ENCODE measurements at regions not wholly inside any gene's neighbourhood (a gene's known extent, or its start where the extent isn't known, plus 50 kb on each side); places are given as distances from the start of the nearest gene placed in this dataset.

DNA sequence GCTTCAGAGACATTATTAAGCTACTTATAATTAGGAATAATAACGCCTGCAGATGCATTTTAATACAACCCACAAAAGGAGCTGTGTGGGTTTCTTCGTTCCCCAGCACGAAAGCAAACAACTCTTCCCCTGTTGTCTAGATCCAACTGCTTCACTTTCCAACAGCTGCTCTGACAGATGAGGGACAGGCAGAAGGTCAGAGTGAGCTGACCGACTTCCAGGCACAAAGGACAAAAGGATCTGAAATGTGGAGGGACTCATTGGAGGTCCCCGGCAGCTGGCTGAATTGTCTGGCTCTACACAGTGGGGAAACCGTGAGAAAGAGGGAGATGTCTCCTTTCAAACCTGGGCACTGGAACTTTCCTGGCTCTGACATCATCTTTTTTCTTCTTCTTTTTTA lies 79.1 kb upstream of the ALDH1B1 start:
- intact Hi-C loops (cut with micrococcal nuclease): no loop called here

DNA sequence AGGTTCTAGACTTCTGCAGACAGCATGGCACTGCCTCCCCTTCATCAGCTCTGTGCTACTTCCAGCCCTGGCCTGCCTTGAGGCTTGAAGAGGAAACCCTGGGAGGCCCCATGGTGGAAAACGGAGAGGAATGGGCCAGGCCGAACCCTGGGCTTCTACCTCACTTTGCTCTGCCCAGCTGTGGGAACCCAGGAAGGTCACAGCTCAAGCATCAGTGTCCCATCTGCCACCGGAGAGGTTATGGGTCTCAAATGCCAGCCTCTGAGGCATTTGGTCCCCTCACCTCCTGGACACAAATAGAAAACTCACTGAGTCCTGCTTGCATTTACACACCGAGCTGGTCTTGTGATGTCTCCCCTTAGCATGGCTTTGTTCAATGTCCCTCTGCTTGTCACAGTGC lies 80.1 kb upstream of the ALDH1B1 start:
- intact Hi-C loops (cut with micrococcal nuclease): no loop called here

DNA sequence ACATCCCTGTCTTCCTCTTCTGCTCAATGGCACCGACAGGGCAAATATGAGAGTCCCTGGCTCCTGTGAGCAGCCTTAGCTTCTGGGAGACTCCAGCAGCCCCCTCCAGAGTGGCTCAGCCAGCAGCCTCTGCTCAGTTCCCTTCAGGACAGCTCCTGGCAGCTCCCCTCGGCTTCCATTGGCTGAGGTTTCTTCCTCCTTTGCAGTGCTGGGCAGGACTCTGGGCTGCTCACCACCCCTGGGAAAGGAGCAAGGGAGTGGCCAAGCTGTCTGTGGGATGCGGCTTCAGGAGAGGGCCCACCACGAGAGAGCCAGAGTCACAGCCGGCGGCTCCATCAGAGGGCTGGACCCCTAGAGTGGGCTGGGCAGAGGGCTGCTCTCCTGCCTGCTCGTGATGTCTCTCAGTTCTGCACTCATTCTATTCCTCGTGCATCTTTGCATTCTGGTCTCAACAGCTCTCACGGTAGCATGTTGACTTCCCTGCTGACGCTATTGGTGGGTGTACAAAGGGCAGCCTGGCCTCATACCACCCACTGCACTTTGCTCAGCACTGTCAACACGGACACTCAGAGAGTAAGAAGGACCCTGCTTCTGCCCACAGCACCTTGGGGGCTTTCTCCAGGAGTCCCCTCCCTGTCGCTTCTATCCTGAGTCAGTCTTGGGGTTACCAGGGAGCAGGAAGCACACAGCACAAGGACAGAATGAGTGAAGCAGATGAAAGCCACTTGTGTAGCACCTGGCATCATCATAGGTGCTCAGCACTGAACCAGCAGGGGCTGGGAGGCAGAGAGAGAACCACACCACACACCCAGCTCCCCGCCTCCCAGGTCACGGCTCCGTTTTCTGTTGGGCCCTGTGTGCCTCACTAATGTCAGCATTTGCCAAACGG lies 80.9 kb upstream of the ALDH1B1 start:
- intact Hi-C loops (cut with micrococcal nuclease): no loop called here

DNA sequence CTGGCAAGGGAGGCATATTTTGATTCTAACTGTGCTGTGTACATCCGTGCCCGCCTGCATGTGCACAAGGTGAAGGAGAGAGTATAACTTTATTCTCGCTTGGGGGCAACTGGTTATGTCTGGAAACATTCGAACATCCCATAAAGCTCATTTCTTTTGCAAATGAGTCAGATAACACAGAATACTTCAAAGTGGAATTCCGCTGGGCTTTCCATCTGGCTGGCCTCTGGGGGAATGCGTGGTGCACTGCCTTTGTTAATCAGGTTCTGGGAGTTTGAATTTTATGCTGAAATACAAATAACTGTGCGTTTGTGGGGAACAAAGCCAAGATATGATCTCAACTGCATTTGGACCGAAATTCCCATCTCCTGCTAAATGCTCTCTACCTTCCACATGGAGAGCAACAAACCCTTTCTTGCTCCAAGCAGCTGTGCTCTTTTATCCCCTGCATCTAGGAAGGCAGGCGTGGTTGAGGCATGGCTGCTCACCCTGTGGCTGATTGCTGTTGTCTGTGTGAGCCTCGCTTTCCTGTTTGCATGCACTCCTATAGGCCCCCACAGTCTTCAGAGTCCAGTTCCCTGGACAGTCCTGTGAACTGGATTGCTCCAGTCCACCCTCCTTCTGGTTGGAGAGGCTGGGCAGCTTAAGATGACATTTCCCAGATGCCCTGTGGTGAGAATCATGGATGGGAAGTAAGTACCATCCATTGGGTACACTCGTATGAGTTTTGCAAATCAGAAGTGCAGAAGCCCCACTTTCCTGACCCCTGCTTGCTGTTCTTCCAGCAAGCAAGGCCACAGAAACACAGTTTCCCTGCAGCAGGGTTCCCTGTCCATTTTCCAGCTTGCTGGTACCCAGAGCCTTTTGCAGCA lies 82.9 kb upstream of the ALDH1B1 start:
- intact Hi-C loops (cut with micrococcal nuclease): no loop called here

DNA sequence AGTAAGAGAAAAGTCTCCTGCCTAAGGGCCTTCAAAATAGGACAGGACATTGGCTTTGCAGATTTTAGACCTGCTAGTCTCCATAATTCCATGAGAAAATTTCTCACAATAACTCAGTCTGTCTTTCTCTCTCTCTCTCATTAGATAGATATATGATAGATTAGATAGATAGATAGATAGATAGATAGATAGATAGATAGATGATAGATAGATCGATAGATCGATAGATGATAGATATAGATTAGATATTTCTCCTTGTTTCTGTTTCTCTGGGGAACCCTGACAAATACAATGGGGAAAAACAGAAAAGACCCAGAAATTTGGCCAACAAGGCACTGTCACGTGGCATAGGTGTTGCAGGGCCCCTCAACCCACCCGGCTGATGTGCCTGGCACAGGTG lies 84.4 kb upstream of the ALDH1B1 start:
- intact Hi-C loops (cut with micrococcal nuclease): no loop called here

DNA sequence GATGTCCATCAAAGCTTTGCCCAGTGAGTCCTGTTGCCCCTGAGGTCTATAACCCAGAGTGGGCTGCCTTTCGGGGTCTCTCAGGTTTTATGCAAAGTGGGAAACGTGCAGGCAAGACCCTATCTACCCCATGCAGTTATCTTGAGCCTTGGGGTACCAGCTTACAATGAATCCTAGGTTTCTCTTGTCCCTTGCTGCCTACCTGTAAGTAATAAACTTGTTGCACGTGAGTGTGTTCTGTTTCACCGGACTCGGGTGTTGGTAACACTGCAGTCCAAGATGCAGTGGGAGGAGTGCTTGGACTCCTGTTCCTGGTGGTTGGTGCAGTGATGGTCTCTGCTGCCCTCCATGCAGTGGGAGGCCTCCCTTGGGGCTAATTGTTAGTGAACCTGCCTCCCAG lies 85.6 kb upstream of the ALDH1B1 start:
- intact Hi-C loops (cut with micrococcal nuclease): no loop called here

DNA sequence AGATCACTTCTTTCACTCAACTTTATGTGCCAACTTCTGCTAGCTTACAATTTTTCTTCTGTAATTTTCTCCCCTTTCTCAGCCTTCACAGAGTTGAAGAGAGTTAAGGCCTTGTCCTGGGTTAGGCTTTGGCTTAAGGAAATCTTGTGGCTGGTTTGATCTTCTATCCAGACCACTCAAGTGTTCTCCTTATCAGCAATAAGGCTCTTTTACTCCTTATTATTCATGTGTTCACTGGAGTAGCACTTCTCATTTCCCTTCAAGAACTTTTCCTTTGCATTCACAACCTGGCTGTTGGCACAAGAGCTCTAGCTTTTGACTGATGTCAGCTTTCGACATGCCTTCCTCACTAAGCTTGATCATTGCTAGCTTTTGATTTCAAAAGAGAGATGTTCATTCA lies 86.9 kb upstream of the ALDH1B1 start:
- intact Hi-C loops (cut with micrococcal nuclease): no loop called here

DNA sequence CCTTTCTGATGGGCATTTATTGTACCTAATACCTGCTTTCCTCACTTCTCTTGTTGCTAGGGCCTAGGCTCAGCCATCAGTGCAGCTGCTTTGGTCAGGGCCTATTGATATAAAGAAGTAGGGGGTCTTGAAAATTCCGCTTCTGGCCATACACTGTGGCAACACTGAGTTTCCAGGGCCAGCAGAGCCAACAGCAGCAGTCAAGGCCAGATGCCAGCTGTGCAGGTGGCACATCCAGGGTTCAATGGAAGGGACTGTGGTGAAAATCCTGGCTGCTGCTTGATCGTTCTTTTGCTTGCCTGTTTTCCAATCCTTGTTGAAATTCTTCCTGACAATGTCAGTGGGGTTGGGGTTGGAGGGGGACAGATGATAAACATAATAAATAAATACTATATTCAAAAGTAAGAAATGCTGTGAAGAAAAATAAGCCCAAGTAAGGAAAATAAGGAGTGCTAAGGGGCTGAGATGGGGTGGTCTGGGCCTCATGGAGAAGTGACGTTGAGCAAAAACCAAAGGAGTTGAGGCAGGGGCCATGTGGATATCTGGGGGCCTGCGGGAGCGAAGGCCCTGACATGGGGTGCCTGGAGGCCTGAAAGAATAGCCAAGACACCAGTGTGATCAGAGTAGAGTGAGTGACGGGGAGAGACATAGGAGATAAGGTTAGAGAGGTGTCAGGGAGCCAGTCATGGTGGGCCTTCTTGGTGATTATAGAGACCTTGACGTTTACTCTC lies 91.0 kb upstream of the ALDH1B1 start:
- intact Hi-C loops (cut with micrococcal nuclease): no loop called here

DNA sequence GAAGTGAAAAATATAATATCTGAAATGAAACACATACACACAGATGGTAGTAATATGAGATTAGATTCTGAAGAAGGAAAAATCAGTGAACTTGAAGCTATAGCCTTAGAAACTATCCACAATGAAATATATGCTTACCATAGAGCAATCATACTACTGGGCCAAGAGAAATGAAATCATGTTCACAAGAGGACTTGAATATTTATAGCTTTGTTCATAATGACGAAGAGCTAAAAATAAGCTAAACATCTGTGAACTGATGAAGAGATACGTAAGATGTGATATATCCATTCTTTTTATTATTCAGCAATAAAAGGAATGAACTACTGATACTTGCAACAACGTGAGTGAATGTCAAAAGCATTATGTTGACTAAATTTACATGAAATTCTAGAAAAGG lies 92.6 kb upstream of the ALDH1B1 start:
- intact Hi-C loops (cut with micrococcal nuclease): no loop called here

DNA sequence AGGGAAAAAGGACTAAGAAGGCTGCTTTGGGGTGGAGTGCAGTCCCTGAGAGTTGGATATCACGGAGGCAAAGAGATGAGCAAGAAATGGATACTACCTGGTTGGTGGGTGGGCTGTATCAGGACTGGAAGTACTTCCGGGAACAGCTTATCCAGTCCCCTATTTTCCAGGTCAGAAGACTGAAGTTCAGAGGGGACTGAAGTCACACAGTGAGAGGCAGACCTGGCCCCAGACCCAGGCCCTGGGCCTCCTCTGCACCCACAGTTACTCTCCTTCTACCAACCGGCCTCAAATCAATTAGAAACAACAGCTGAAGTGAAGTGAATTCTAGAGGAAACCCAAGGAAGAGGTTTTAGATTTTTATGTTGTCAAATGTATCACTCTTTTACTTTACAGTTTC lies 93.6 kb upstream of the ALDH1B1 start:
- intact Hi-C loops (cut with micrococcal nuclease): no loop called here

DNA sequence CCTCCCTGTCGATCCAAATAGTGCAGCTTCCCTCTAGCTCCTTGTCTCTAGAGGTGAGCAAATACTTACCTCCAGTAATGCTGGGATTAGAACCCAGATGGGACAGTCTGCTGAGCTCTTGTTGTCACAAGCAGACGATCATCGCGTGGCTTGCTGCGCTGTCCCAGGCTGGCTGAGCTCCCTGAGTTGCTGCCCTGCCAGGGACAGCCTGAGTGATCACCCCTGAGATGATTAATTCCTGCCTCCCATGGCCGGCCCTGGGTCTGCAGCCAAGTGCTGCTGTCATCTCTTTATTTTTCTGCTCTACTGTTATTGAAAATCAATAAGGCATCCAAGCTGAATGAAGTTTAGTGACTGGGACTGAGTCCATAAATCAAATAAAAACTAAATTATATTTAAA lies 94.0 kb upstream of the ALDH1B1 start:
- intact Hi-C loops (cut with micrococcal nuclease): no loop called here

DNA sequence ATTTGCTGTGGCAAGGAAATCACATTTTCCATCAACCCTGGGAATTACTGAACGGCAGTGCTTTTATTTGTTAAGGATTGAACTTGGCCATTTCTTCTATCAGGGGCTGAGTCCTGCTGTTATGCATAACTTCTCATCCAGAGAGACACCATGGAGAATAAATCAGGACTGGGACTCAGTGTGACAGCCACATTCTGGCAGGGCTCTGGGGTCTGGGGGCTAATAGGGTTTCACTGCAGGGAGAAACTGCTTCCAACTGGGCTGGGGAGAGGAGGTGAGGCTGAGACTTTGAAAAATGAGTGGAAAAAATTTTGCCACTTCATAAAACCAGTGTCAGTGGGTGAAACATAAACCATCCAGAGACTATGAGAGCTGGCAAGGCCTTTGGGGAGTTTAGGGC lies 95.7 kb upstream of the ALDH1B1 start:
- intact Hi-C loops (cut with micrococcal nuclease): no loop called here

DNA sequence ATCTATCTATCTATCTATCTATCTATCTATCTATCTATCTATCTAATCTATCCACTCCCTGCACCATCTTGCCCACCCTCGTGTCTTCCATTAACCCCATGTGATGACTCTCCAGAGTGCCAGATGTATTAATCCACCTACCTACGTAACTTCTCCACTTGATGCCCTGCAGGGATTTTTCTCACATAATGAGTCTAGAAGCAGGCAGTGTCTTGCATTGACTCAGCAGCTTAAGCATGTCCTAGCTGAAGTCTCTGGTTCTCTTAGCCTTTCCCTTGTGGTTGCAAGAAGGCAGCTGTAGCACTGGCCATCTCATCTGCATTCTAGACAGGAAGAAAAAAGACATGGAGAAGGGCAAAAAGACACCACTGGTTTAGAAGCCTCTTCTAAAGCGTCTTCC lies 96.7 kb upstream of the ALDH1B1 start:
- intact Hi-C loops (cut with micrococcal nuclease): no loop called here

DNA sequence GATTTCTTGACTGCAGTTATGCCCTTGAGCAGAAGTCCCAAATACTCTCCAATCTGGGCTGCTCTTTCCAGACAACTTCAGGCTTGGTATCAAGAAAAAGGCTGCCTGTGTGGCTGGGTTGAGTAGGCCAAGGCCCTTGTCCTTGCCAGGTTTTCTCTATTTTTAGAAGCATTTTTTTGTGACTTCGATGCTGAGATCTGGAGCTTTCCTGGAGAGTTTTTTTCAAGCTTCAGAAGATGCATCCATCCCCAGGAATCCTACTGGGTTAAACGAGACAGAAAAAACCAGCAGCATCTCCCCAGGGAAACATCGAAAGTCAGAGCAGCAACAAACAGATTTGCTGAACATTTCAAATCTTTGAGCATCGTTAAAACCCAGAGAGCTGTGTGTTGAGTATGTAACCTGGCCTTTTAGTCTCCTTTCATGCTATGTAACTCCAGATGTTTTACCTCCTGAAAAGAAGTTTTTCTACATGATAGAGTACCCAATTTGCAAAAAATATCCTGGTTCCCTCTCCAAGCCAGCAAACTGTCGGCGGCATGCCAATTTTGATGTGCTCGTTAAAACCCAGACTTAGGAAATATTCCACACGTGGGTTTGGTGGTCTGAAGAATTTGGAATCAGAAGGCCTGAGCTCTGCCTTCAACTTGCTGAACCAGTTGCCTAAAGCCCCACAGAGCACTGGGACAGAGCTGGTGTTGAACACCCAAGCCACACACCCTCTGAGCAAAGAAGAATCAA lies 98.1 kb upstream of the ALDH1B1 start:
- intact Hi-C loops (cut with micrococcal nuclease): no loop called here

DNA sequence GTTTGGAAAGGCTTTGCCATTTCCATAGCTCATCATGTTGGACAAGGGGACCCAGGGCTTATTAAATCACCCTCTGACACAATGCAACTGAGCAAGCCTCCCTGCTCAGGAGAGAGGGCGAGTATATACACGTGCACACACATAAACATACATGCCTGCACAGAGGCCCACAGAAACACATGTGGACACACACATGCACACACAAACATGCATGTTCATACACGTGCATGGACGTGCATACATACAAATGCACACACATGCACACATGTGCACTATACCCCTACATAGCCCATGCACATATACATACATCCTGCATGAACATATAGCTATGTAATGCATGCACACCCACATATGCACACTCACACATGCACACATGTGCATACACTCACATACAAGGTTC lies 99.5 kb upstream of the ALDH1B1 start:
- intact Hi-C loops (cut with micrococcal nuclease): no loop called here

DNA sequence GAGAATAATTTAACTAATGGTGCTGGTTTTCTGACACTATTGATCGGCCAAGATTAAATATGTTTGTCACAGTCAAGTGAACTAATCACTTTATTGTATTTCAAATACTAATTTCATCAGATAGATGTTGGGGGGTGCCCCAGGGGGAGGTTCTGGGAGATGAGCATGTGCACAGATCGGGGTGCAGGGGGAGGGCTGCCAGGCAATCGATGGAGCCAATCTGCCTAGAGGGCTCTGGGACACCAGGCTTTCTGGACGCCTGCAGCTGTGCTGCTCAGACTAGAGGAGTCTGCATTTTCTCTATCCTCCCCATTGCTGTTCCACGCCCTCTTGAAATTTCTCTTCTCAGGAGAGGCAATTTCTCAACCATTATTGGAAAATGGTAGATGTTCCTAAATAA lies 100.0 kb upstream of the ALDH1B1 start:
- intact Hi-C loops (cut with micrococcal nuclease): no loop called here

DNA sequence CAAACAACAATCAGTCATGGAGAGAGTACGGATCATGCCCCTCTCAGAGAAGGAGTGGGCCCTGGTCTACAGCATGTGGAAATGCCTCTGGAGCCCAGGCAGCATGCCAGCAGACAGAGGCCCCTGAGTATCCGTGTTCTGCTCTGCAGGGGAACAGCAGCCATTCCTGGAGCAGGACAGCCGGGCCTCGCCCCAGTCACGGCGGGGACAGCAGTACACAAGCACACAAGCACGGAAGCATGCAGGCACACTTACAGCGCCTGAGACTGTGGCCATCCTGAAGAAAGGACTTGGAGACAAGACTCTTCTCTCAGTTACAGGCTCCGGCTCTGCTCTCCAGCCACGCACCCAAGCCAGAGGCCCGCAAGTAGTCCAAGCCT lies 102.6 kb upstream of the ALDH1B1 start:
- intact Hi-C loops (cut with micrococcal nuclease): no loop called here

DNA sequence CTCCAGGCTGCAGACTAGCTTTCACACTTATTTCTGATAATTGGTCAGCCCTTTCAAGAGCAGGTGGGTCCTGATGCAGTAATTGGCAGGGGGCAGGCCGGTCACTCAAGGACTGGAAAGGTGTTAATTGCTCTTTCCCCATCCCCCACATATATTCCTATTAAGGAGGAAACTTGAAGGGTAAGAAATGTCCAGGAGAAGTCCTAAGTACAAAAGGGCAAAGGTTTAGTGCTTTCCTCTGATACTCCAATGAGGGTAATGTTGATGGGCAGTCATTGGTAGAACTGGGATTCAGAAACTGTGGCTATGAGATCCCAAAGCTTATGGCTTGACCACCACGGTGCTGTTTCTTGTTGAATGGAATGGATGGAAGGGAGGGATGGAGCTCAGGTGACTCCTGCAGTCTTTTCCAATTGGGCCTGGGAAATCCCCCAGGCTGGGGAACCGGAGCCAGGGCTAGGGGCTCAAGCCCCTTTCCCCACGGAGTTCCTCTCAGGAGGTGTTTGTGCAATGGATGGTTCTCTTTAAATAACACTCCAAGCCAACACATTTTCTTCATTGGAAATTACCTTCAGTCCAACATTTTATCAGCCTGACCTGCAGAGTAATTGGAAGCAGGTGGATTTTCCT lies 103.2 kb upstream of the ALDH1B1 start:
- intact Hi-C loops (cut with micrococcal nuclease): no loop called here

DNA sequence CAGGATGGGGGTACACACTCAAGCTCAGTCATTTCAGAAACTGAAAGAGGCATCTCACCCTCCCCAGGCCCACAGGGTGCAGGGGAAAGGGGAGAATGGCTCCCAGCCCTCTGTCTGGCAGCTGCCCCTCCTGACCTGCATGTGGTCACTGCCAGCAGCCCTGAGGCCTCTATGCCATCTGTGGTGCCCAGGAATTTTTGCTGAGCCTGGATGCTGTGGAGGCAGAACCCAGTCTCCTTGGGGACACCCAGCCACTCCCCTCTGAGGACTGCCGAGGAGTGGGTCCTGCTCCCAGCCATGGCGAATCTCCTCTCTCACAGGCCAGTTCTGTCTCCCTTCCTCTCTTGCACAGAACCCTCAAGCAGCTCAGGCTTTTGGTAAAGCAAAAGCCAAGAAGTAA lies 104.0 kb upstream of the ALDH1B1 start:
- intact Hi-C loops (cut with micrococcal nuclease): no loop called here

DNA sequence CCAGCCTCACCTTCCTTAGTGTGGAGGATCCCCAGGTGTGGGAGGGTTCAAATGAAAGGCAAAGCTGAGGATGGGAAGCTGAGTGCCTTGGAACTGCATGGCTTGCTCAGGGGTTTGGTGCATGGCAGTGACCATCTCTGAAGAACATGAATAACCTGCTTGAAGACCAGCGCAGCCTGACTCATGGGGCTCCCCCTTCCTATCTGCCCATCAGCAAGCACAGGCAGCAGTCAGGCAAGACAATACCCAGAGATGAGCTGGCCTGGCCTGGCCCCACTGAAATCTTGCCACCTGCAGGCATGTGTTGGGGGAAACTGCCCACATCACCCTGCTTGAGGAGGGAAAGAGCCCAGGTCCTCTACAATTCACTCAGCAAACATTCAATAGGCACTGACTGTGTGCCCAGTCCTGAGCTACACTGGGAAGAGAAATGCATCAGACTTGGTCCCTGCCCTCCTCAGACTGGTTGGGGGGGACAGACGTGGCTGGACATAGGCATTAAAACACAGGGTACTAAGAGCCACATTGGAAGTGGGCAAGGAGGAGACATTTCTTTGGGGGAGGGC lies 105.0 kb upstream of the ALDH1B1 start:
- intact Hi-C loops (cut with micrococcal nuclease): no loop called here

DNA sequence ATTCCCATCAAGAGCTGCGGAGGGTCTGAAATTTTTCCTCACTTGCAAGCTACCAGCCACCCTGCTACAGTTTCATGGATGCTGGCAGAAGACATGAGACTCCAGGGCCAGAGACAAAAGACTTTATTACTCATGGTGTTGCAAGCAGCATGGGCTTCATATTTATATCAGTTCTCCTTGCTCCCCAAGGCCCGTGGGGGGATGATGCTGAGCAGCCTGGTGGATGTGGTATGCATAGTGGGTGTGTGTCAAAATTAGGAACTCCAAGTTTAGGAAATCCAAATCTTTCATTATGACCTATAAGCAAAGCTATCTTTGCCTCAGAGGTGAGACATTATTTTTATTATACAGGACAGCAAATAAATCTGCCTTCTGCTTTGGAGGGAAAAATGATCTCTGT lies 105.7 kb upstream of the ALDH1B1 start:
- intact Hi-C loops (cut with micrococcal nuclease): no loop called here

Data from T-helper 2 cell treated with Interferon-gamma antibody and Interleukin-4, amounts not matched to agents 100 ng/mL and 5 ng/mL, for 36 hours (primary cell).